Fibroblast of the aortic adventitia (primary cell): ENCODE measurements at regions not wholly inside any gene's neighbourhood (a gene's known extent, or its start where the extent isn't known, plus 50 kb on each side); places are given as distances from the start of the nearest gene placed in this dataset.

Experiments
- DNase-seq: peaks from one replicate; pipeline ENCODE4 v3.0.0-alpha.2; 2010; ENCODE audit warnings: low read depth
- H3K4me3 ChIP-seq: 2 replicates; pipeline ENCODE4 v1.5.1; 2011; ENCODE audit warnings: low read depth, mild to moderate bottlenecking, control low read depth, low read length, moderate library complexity
- CTCF ChIP-seq: IDR thresholded peaks from 2 replicates; pipeline ENCODE4 v1.5.1; 2011; ENCODE audit warnings: mild to moderate bottlenecking, low read length, control low read depth, inconsistent platforms; ENCODE audit not compliant: insufficient read depth

- DNase-seq = no peak
- TF ChIP-seq CTCF = no peak
- H3K4me3 ChIP-seq = no peak overlapping the region
Measured at GRCh38 chr6:165229216-165229615, 80.2 kb downstream of the C6orf118 start.

GRCh38 chr6:165227644-165228329 lies 81.6 kb downstream of the C6orf118 start:
- H3K4me3 ChIP-seq = no peak overlapping the region
- TF ChIP-seq CTCF = no peak
- peak; percentile 73 for DNase-seq

- no peak for DNase-seq
- no peak for TF ChIP-seq CTCF
- H3K4me3 ChIP-seq = no peak overlapping the region
Measured at GRCh38 chr6:165223736-165224135, 85.7 kb downstream of the C6orf118 start.

GRCh38 chr6:165223101-165223500 lies 86.3 kb downstream of the C6orf118 start:
- no peak for TF ChIP-seq CTCF
- peak; percentile 11 for DNase-seq
- H3K4me3 ChIP-seq = no peak overlapping the region

GRCh38 chr6:165222315-165223025 lies 86.9 kb downstream of the C6orf118 start:
- DNase-seq = no peak
- H3K4me3 ChIP-seq = no peak overlapping the region

GRCh38 chr6:165220045-165220444 lies 89.4 kb downstream of the C6orf118 start:
- TF ChIP-seq CTCF = no peak
- H3K4me3 ChIP-seq = no peak overlapping the region
- DNase-seq = no peak

More at GRCh38 chr6:165222315-165223025, 86.9 kb downstream of the C6orf118 start:
- TF ChIP-seq CTCF = no peak
